ENCODE measurements at regions not wholly inside any gene's neighbourhood (a gene's known extent, or its start where the extent isn't known, plus 50 kb on each side); places are given as distances from the start of the nearest gene placed in this dataset.

GRCh38 chr12:92558215-92558773 is 144.5 kb upstream of the PLEKHG7 start:
- TF ChIP-seq GLIS3 (CRISPR knock-in tag; IDR thresholded peaks at IDR 0.05) (no peak), CREB5 (CRISPR knock-in tag; IDR thresholded peaks at IDR 0.05; ENCODE audit: low read depth) (no peak), TCF4 (CRISPR knock-in tag; IDR thresholded peaks at IDR 0.05; ENCODE audit: borderline replicate concordance) (no peak), PATZ1 (CRISPR knock-in tag; IDR thresholded peaks at IDR 0.05; ENCODE audit: borderline replicate concordance) (no peak), ARNTL (CRISPR knock-in tag; IDR thresholded peaks at IDR 0.05; ENCODE audit: borderline replicate concordance, low read depth) (no peak), ZC3H10 (CRISPR knock-in tag; IDR thresholded peaks at IDR 0.05) (no peak), ZNF70 (CRISPR knock-in tag; IDR thresholded peaks at IDR 0.05) (no peak), ZFP3 (CRISPR knock-in tag; IDR thresholded peaks at IDR 0.05) (no peak), ZNF565 (CRISPR knock-in tag; conservative IDR thresholded peaks at IDR 0.05; ENCODE audit: low read depth) (no peak), ZNF8 (CRISPR knock-in tag; IDR thresholded peaks at IDR 0.05) (no peak), PPARA (CRISPR knock-in tag; IDR thresholded peaks at IDR 0.05; ENCODE audit: borderline replicate concordance) (no peak), POU6F1 (CRISPR knock-in tag; IDR thresholded peaks at IDR 0.05; ENCODE audit: borderline replicate concordance, low read depth) (no peak)

All from SK-N-SH treated with all-trans-retinoic acid at 6 μM for 48 hours (cell line).